ENCODE measurements at regions not wholly inside any gene's neighbourhood (a gene's known extent, or its start where the extent isn't known, plus 50 kb on each side); places are given as distances from the start of the nearest gene placed in this dataset.

DNA sequence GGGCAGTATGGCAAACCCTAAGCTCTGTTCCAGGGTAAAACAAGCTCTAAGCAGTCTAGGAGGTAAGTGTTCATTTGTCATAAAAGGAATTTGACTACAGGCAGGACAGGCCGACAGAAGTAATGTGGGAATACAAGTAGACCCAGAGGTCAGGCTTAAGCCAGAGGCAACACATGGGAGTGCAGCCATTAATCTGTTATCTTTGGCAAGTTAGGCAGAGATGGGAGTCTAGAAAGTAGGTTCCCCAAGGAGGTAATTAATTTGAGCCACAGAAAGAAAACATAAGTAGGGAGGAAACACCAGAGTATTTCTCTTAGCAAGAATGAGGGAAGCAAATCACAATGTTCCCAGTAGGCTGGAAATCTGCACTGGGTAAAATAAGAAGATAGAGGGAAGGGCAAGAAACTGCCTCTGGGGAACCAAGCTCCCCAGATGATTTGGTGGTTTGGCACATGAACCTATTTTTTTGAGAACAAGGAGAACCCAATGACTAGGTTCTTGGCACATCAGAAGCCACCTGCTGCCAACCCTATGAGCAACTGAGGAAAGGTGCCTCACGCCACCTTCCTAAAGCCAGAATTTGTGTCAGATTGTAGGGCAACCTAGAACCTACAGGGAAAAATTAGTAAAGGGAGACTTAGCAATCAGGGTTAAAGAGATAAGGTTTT is 636.4 kb upstream of the PLXNA2 start:
- Mint-ChIP-seq H3K9me3 (ENCODE audit: unreplicated experiment) (no peaks in the 10 kb centered on the region), H3K4me1 (ENCODE audit: low read depth, unreplicated experiment) (no peaks in the 10 kb centered on the region), H3K36me3 (ENCODE audit: insufficient read depth, unreplicated experiment) (no peaks in the 10 kb centered on the region), H3K27me3 (ENCODE audit: insufficient read depth, unreplicated experiment) (peaks cover 19% of the 10 kb centered on the region), H3K4me3 (ENCODE audit: unreplicated experiment) (no peak overlapping the region), H3K27ac (ENCODE audit: unreplicated experiment) (no peak overlapping the region)
- no peaks in the 10 kb centered on the region for H3K36me3 ChIP-seq (ENCODE audit: control insufficient read depth, insufficient read depth, low read length)
- no peaks in the 10 kb centered on the region for H3K27me3 ChIP-seq (replicated peaks; ENCODE audit: control insufficient read depth, insufficient read depth, low read length)
- DNase-seq, result no peak
- POLR2A ChIA-PET, result no interaction called here
- CTCF ChIA-PET, result no interaction called here
- no TSS peak for BruUV-seq (replicated peaks)
- no peak overlapping the region for H3K4me3 ChIP-seq (ENCODE audit: low read depth, low read length)
- no peak for TF ChIP-seq CTCF (IDR thresholded peaks at IDR 0.05; ENCODE audit: insufficient read depth in 1 of 2, low read depth in 1 of 2, low read length in 1 of 2, severe bottlenecking in 1 of 2, unreplicated experiment in 1 of 2)
- intact Hi-C loops (cut with micrococcal nuclease; ENCODE audit: unreplicated experiment), result no loop called here
- no peaks in the 10 kb centered on the region for H3K9me3 ChIP-seq
- H3K4me1 ChIP-seq, result no peaks in the 10 kb centered on the region

GRCh38 chr1:208885060-208885459 is 640.9 kb upstream of the PLXNA2 start:
- no peak for TF ChIP-seq CTCF (IDR thresholded peaks at IDR 0.05; ENCODE audit: insufficient read depth in 1 of 2, low read depth in 1 of 2, low read length in 1 of 2, severe bottlenecking in 1 of 2, unreplicated experiment in 1 of 2)
- Histone ChIP-seq H3K4me1 (no peaks in the 10 kb centered on the region), H3K9me3 (no peaks in the 10 kb centered on the region), H3K36me3 (ENCODE audit: control insufficient read depth, insufficient read depth, low read length) (no peaks in the 10 kb centered on the region), H3K4me3 (ENCODE audit: low read depth, low read length) (no peak overlapping the region), H3K27me3 (replicated peaks; ENCODE audit: control insufficient read depth, insufficient read depth, low read length) (no peaks in the 10 kb centered on the region)
- Mint-ChIP-seq H3K27me3 (ENCODE audit: insufficient read depth, unreplicated experiment) (peaks cover 22% of the 10 kb centered on the region), H3K4me3 (ENCODE audit: unreplicated experiment) (no peak overlapping the region), H3K27ac (ENCODE audit: unreplicated experiment) (no peak overlapping the region), H3K36me3 (ENCODE audit: insufficient read depth, unreplicated experiment) (no peaks in the 10 kb centered on the region), H3K4me1 (ENCODE audit: low read depth, unreplicated experiment) (no peaks in the 10 kb centered on the region), H3K9me3 (ENCODE audit: unreplicated experiment) (no peaks in the 10 kb centered on the region)
- intact Hi-C loops (cut with micrococcal nuclease; ENCODE audit: unreplicated experiment), result no loop called here
- no peak for DNase-seq
- BruUV-seq (replicated peaks), result no TSS peak
- ChIA-PET POLR2A (no interaction called here), CTCF (interaction anchor here (1.0 kb wide), 1 partner anchor 323 kb away, joined by 3 read pairs; no protein-coding TSS in a partner anchor)

DNA sequence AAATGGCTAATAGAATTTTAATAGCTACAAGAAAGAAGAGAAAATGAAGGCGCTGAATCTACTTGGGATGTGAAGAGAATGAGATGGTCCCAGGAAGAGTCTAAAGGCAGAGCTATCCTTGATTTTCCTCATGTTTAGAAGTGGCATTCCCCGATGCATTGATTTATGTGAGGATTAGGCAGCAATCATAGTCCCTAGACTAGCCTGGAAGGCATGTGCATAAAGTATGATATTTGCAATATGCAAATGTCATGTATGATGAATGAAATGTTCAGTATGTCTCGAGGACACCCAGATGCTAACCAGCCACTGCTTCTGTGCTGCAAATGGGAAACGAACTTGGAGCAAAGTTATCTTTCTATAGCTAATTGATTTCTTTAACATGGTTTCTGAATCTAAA is 641.5 kb upstream of the PLXNA2 start:
- TF ChIP-seq CTCF (IDR thresholded peaks at IDR 0.05; ENCODE audit: insufficient read depth in 1 of 2, low read depth in 1 of 2, low read length in 1 of 2, severe bottlenecking in 1 of 2, unreplicated experiment in 1 of 2), result no peak
- Histone ChIP-seq H3K9me3 (no peaks in the 10 kb centered on the region), H3K4me3 (ENCODE audit: low read depth, low read length) (no peak overlapping the region), H3K27me3 (replicated peaks; ENCODE audit: control insufficient read depth, insufficient read depth, low read length) (no peaks in the 10 kb centered on the region), H3K36me3 (ENCODE audit: control insufficient read depth, insufficient read depth, low read length) (no peaks in the 10 kb centered on the region), H3K4me1 (no peaks in the 10 kb centered on the region)
- no peak overlapping the region for H3K4me3 Mint-ChIP-seq (ENCODE audit: unreplicated experiment)
- H3K36me3 Mint-ChIP-seq (ENCODE audit: insufficient read depth, unreplicated experiment), result no peaks in the 10 kb centered on the region
- no peak for DNase-seq
- intact Hi-C loops (cut with micrococcal nuclease; ENCODE audit: unreplicated experiment), result no loop called here
- BruUV-seq (replicated peaks), result no TSS peak
- CTCF ChIA-PET, result interaction anchor here (1.0 kb wide), 1 partner anchor 322 kb away, joined by 3 read pairs; no protein-coding TSS in a partner anchor
- no peaks in the 10 kb centered on the region for H3K9me3 Mint-ChIP-seq (ENCODE audit: unreplicated experiment)
- POLR2A ChIA-PET, result no interaction called here
- H3K27ac Mint-ChIP-seq (ENCODE audit: unreplicated experiment), result no peak overlapping the region
- peaks cover 19% of the 10 kb centered on the region for H3K27me3 Mint-ChIP-seq (ENCODE audit: insufficient read depth, unreplicated experiment)
- no peaks in the 10 kb centered on the region for H3K4me1 Mint-ChIP-seq (ENCODE audit: low read depth, unreplicated experiment)

Measured in Caco-2 (cell line).